ENCODE measurements at regions not wholly inside any gene's neighbourhood (a gene's known extent, or its start where the extent isn't known, plus 50 kb on each side); places are given as distances from the start of the nearest gene placed in this dataset.

- DNase-seq (ENCODE audit: low spot score) = no peak
Measured at GRCh38 chr2:153101187-153101586, 377.4 kb downstream of the RPRM start.

GRCh38 chr2:153100151-153100550 is 378.4 kb downstream of the RPRM start:
- no peak for DNase-seq (ENCODE audit: low spot score)

GRCh38 chr2:153098073-153098472 is 379.7 kb downstream of the ARL6IP6 start:
- DNase-seq (ENCODE audit: low spot score) = no peak

GRCh38 chr2:153096272-153096671 is 377.9 kb downstream of the ARL6IP6 start:
- no peak for DNase-seq (ENCODE audit: low spot score)

GRCh38 chr2:153091344-153091743 is 372.9 kb downstream of the ARL6IP6 start:
- no peak for DNase-seq (ENCODE audit: low spot score)

- no peak for DNase-seq (ENCODE audit: low spot score)
Measured at GRCh38 chr2:153079315-153079714, 360.9 kb downstream of the ARL6IP6 start.

GRCh38 chr2:153077311-153077710 is 358.9 kb downstream of the ARL6IP6 start:
- DNase-seq (ENCODE audit: low spot score) = no peak

GRCh38 chr2:153074207-153074606 is 355.8 kb downstream of the ARL6IP6 start:
- no peak for DNase-seq (ENCODE audit: low spot score)

GRCh38 chr2:153072813-153073212 is 354.4 kb downstream of the ARL6IP6 start:
- no peak for DNase-seq (ENCODE audit: low spot score)

- DNase-seq (ENCODE audit: low spot score) = no peak
Measured at GRCh38 chr2:153072077-153072476, 353.7 kb downstream of the ARL6IP6 start.

GRCh38 chr2:153071090-153071489 is 352.7 kb downstream of the ARL6IP6 start:
- no peak for DNase-seq (ENCODE audit: low spot score)

- no peak for DNase-seq (ENCODE audit: low spot score)
Measured at GRCh38 chr2:153068915-153069314, 350.5 kb downstream of the ARL6IP6 start.

GRCh38 chr2:153068052-153068451 is 349.6 kb downstream of the ARL6IP6 start:
- no peak for DNase-seq (ENCODE audit: low spot score)

GRCh38 chr2:153059338-153060052 is 341.1 kb downstream of the ARL6IP6 start:
- no peak for DNase-seq (ENCODE audit: low spot score)

- no peak for DNase-seq (ENCODE audit: low spot score)
Measured at GRCh38 chr2:153057743-153058142, 339.3 kb downstream of the ARL6IP6 start.

GRCh38 chr2:153055182-153055581 is 336.8 kb downstream of the ARL6IP6 start:
- no peak for DNase-seq (ENCODE audit: low spot score)

GRCh38 chr2:153052807-153053559 is 334.6 kb downstream of the ARL6IP6 start:
- no peak for DNase-seq (ENCODE audit: low spot score)

- no peak for DNase-seq (ENCODE audit: low spot score)
Measured at GRCh38 chr2:153047220-153047619, 328.8 kb downstream of the ARL6IP6 start.

- no peak for DNase-seq (ENCODE audit: low spot score)
Measured at GRCh38 chr2:153043385-153043784, 325.0 kb downstream of the ARL6IP6 start.

GRCh38 chr2:153028626-153029025 is 310.2 kb downstream of the ARL6IP6 start:
- DNase-seq (ENCODE audit: low spot score) = no peak

- no peak for DNase-seq (ENCODE audit: low spot score)
Measured at GRCh38 chr2:153027533-153027932, 309.1 kb downstream of the ARL6IP6 start.

GRCh38 chr2:153020201-153020600 is 301.8 kb downstream of the ARL6IP6 start:
- no peak for DNase-seq (ENCODE audit: low spot score)

- DNase-seq (ENCODE audit: low spot score) = no peak
Measured at GRCh38 chr2:153005071-153005730, 286.8 kb downstream of the ARL6IP6 start.
